ENCODE measurements at regions not wholly inside any gene's neighbourhood (a gene's known extent, or its start where the extent isn't known, plus 50 kb on each side); places are given as distances from the start of the nearest gene placed in this dataset.
A peak's percentile ranks its signal among the peaks of the same experiment; 100 is the strongest.

- H3K4me2 ChIP-seq (ENCODE audit: low read length): no peak overlapping the region
- no CpG with 5 or more reads among the region's 3 CpGs for WGBS (ENCODE audit: extremely low coverage, insufficient coverage, low lambda C conversion rate)
- no peak overlapping the region for H2BK5ac ChIP-seq (ENCODE audit: low read length)
These were observed 55.0 kb downstream of the SOX4 start for GRCh38 chr6:21648475-21649050.

GRCh38 chr6:21653323-21653722 is 59.8 kb downstream of the SOX4 start:
- Histone ChIP-seq H3K4ac (ENCODE audit: low read depth, low read length) (no peak overlapping the region), H3K36me3 (ENCODE audit: control insufficient read depth, insufficient read depth, low read length) (no peaks in the 10 kb centered on the region), H3K79me1 (ENCODE audit: low read length) (no peaks in the 10 kb centered on the region), H3K18ac (ENCODE audit: low read length) (peak overlapping the region; percentile 56), H4K5ac (ENCODE audit: low read length) (no peak overlapping the region), H2BK120ac (ENCODE audit: low read depth, low read length) (no peak overlapping the region), H2BK15ac (replicated peaks; ENCODE audit: low read depth) (no peak overlapping the region), H3K27me3 (ENCODE audit: insufficient read depth, low read length, poor library complexity) (no peaks in the 10 kb centered on the region), H3K4me2 (ENCODE audit: low read length) (no peak overlapping the region), H2BK5ac (ENCODE audit: low read length) (no peak overlapping the region), H3K9ac (ENCODE audit: low read length) (no peak overlapping the region), H3K56ac (ENCODE audit: low read length) (no peak overlapping the region), H3K79me2 (ENCODE audit: control insufficient read depth, insufficient read depth, low read length) (no peaks in the 10 kb centered on the region), H3K4me3 (ENCODE audit: low read length) (no peak overlapping the region), H3K27ac (ENCODE audit: low read depth, low read length) (no peak overlapping the region), H3K4me1 (ENCODE audit: control insufficient read depth, low read depth, low read length) (peaks cover 3% of the 10 kb centered on the region), H2AK5ac (ENCODE audit: low read length) (no peak overlapping the region), H4K8ac (ENCODE audit: low read depth, low read length) (no peak overlapping the region), H3K23ac (ENCODE audit: low read length) (no peak overlapping the region)
- no peak for DNase-seq
- WGBS (ENCODE audit: extremely low coverage, insufficient coverage, low lambda C conversion rate): no CpG with 5 or more reads among the region's 4 CpGs

More at GRCh38 chr6:21648475-21649050, 55.0 kb downstream of the SOX4 start:
- H3K4me3 ChIP-seq (ENCODE audit: low read length): no peak overlapping the region
- H2AK5ac ChIP-seq (ENCODE audit: low read length): no peak overlapping the region
- no peak overlapping the region for H2BK120ac ChIP-seq (ENCODE audit: low read depth, low read length)
- H3K18ac ChIP-seq (ENCODE audit: low read length): no peak overlapping the region
- no peak overlapping the region for H3K23ac ChIP-seq (ENCODE audit: low read length)
- H3K4me1 ChIP-seq (ENCODE audit: control insufficient read depth, low read depth, low read length): peaks cover 3% of the 10 kb centered on the region
- H2BK15ac ChIP-seq (replicated peaks; ENCODE audit: low read depth): no peak overlapping the region
- H4K8ac ChIP-seq (ENCODE audit: low read depth, low read length): no peak overlapping the region
- H3K4ac ChIP-seq (ENCODE audit: low read depth, low read length): no peak overlapping the region
- no peaks in the 10 kb centered on the region for H3K79me1 ChIP-seq (ENCODE audit: low read length)
- no peaks in the 10 kb centered on the region for H3K79me2 ChIP-seq (ENCODE audit: control insufficient read depth, insufficient read depth, low read length)
- H3K36me3 ChIP-seq (ENCODE audit: control insufficient read depth, insufficient read depth, low read length): no peaks in the 10 kb centered on the region
- no peak overlapping the region for H3K27ac ChIP-seq (ENCODE audit: low read depth, low read length)
- H4K5ac ChIP-seq (ENCODE audit: low read length): no peak overlapping the region
- DNase-seq: peak; percentile 26
- no peak overlapping the region for H3K56ac ChIP-seq (ENCODE audit: low read length)
- H3K9ac ChIP-seq (ENCODE audit: low read length): no peak overlapping the region
- H3K27me3 ChIP-seq (ENCODE audit: insufficient read depth, low read length, poor library complexity): no peaks in the 10 kb centered on the region

- H3K4me3 ChIP-seq (ENCODE audit: low read length): no peak overlapping the region
- H3K23ac ChIP-seq (ENCODE audit: low read length): no peak overlapping the region
- no peaks in the 10 kb centered on the region for H3K27me3 ChIP-seq (ENCODE audit: insufficient read depth, low read length, poor library complexity)
- H2BK120ac ChIP-seq (ENCODE audit: low read depth, low read length): no peak overlapping the region
- no peak overlapping the region for H3K56ac ChIP-seq (ENCODE audit: low read length)
- no peaks in the 10 kb centered on the region for H3K36me3 ChIP-seq (ENCODE audit: control insufficient read depth, insufficient read depth, low read length)
- peak overlapping the region; percentile 56 for H3K18ac ChIP-seq (ENCODE audit: low read length)
- no peak overlapping the region for H4K5ac ChIP-seq (ENCODE audit: low read length)
- no peak overlapping the region for H2BK15ac ChIP-seq (replicated peaks; ENCODE audit: low read depth)
- no peak overlapping the region for H3K4me2 ChIP-seq (ENCODE audit: low read length)
- WGBS (ENCODE audit: extremely low coverage, insufficient coverage, low lambda C conversion rate): 100% methylated on average over 1 of the region's 7 CpGs
- no peak overlapping the region for H3K4ac ChIP-seq (ENCODE audit: low read depth, low read length)
- H2AK5ac ChIP-seq (ENCODE audit: low read length): no peak overlapping the region
- peak; percentile 42 for DNase-seq
- no peak overlapping the region for H2BK5ac ChIP-seq (ENCODE audit: low read length)
- H3K79me2 ChIP-seq (ENCODE audit: control insufficient read depth, insufficient read depth, low read length): no peaks in the 10 kb centered on the region
- no peak overlapping the region for H3K27ac ChIP-seq (ENCODE audit: low read depth, low read length)
- no peaks in the 10 kb centered on the region for H3K79me1 ChIP-seq (ENCODE audit: low read length)
- H3K9ac ChIP-seq (ENCODE audit: low read length): no peak overlapping the region
- peaks cover 3% of the 10 kb centered on the region for H3K4me1 ChIP-seq (ENCODE audit: control insufficient read depth, low read depth, low read length)
- no peak overlapping the region for H4K8ac ChIP-seq (ENCODE audit: low read depth, low read length)
These were observed 60.4 kb downstream of the SOX4 start for GRCh38 chr6:21653905-21654304.

- no peak overlapping the region for H4K8ac ChIP-seq (ENCODE audit: low read depth, low read length)
- no peaks in the 10 kb centered on the region for H3K27me3 ChIP-seq (ENCODE audit: insufficient read depth, low read length, poor library complexity)
- no peaks in the 10 kb centered on the region for H3K36me3 ChIP-seq (ENCODE audit: control insufficient read depth, insufficient read depth, low read length)
- no peak overlapping the region for H3K27ac ChIP-seq (ENCODE audit: low read depth, low read length)
- peaks cover 3% of the 10 kb centered on the region for H3K4me1 ChIP-seq (ENCODE audit: control insufficient read depth, low read depth, low read length)
- no peaks in the 10 kb centered on the region for H3K79me2 ChIP-seq (ENCODE audit: control insufficient read depth, insufficient read depth, low read length)
- no peak overlapping the region for H3K4me2 ChIP-seq (ENCODE audit: low read length)
- H4K5ac ChIP-seq (ENCODE audit: low read length): no peak overlapping the region
- H3K23ac ChIP-seq (ENCODE audit: low read length): no peak overlapping the region
- no peak overlapping the region for H2AK5ac ChIP-seq (ENCODE audit: low read length)
- H2BK15ac ChIP-seq (replicated peaks; ENCODE audit: low read depth): no peak overlapping the region
- H3K56ac ChIP-seq (ENCODE audit: low read length): peak overlapping the region; percentile 10
- no peak for DNase-seq
- H3K79me1 ChIP-seq (ENCODE audit: low read length): no peaks in the 10 kb centered on the region
- no peak overlapping the region for H3K4me3 ChIP-seq (ENCODE audit: low read length)
- H2BK120ac ChIP-seq (ENCODE audit: low read depth, low read length): no peak overlapping the region
- no peak overlapping the region for H3K4ac ChIP-seq (ENCODE audit: low read depth, low read length)
- WGBS (ENCODE audit: extremely low coverage, insufficient coverage, low lambda C conversion rate): no CpG with 5 or more reads among the region's 2 CpGs
- H3K9ac ChIP-seq (ENCODE audit: low read length): no peak overlapping the region
- no peak overlapping the region for H2BK5ac ChIP-seq (ENCODE audit: low read length)
- peak overlapping the region; percentile 56 for H3K18ac ChIP-seq (ENCODE audit: low read length)
These were observed 60.8 kb downstream of the SOX4 start for GRCh38 chr6:21654361-21654760.

- H2BK5ac ChIP-seq (ENCODE audit: low read length): peak overlapping the region; percentile 41
- peak overlapping the region; percentile 69 for H3K9ac ChIP-seq (ENCODE audit: low read length)
- no peak overlapping the region for H2AK5ac ChIP-seq (ENCODE audit: low read length)
- H3K27me3 ChIP-seq (ENCODE audit: insufficient read depth, low read length, poor library complexity): no peaks in the 10 kb centered on the region
- no peak overlapping the region for H2BK15ac ChIP-seq (replicated peaks; ENCODE audit: low read depth)
- H3K56ac ChIP-seq (ENCODE audit: low read length): peak overlapping the region; percentile 95
- H3K79me2 ChIP-seq (ENCODE audit: control insufficient read depth, insufficient read depth, low read length): peaks cover 19% of the 10 kb centered on the region
- peak overlapping the region; percentile 72 for H3K4me3 ChIP-seq (ENCODE audit: low read length)
- peak overlapping the region; percentile 98 for H3K18ac ChIP-seq (ENCODE audit: low read length)
- peak overlapping the region; percentile 10 for H2BK120ac ChIP-seq (ENCODE audit: low read depth, low read length)
- no peaks in the 10 kb centered on the region for H3K79me1 ChIP-seq (ENCODE audit: low read length)
- no peak for DNase-seq
- peak overlapping the region; percentile 88 for H3K27ac ChIP-seq (ENCODE audit: low read depth, low read length)
- WGBS (ENCODE audit: extremely low coverage, insufficient coverage, low lambda C conversion rate): no CpG with 5 or more reads among the region's 10 CpGs
- H3K36me3 ChIP-seq (ENCODE audit: control insufficient read depth, insufficient read depth, low read length): no peaks in the 10 kb centered on the region
- H4K8ac ChIP-seq (ENCODE audit: low read depth, low read length): peak overlapping the region; percentile 94
- H3K4me2 ChIP-seq (ENCODE audit: low read length): peak overlapping the region; percentile 93
- peak overlapping the region; percentile 74 for H3K4ac ChIP-seq (ENCODE audit: low read depth, low read length)
- no peak overlapping the region for H4K5ac ChIP-seq (ENCODE audit: low read length)
- H3K23ac ChIP-seq (ENCODE audit: low read length): peak overlapping the region; percentile 16
- peaks cover 4% of the 10 kb centered on the region for H3K4me1 ChIP-seq (ENCODE audit: control insufficient read depth, low read depth, low read length)
These were observed 70.4 kb downstream of the SOX4 start for GRCh38 chr6:21663966-21664313.

Measured in mesendoderm (in vitro differentiated cells).